ENCODE measurements at regions not wholly inside any gene's neighbourhood (a gene's known extent, or its start where the extent isn't known, plus 50 kb on each side); places are given as distances from the start of the nearest gene placed in this dataset.

- H3K9me3 ChIP-seq (replicated peaks in 1 of 2; ENCODE audit: control insufficient read depth in 2 of 2, insufficient read depth in 1 of 2, low read depth in 1 of 2, low read length in 2 of 2): no peaks in the 10 kb centered on the region
- no peak overlapping the region for H3K4me3 ChIP-seq (ENCODE audit: low read length in 2 of 2)
- no peak overlapping the region for H2AK5ac ChIP-seq (ENCODE audit: low read depth, low read length)
- H3K36me3 ChIP-seq (replicated peaks in 1 of 2; ENCODE audit: control insufficient read depth in 2 of 2, insufficient read depth in 2 of 2, low read length in 2 of 2): no peaks in the 10 kb centered on the region
- H2BK12ac ChIP-seq (ENCODE audit: low read length): no peak overlapping the region
- H2BK15ac ChIP-seq (ENCODE audit: low read length): no peak overlapping the region
- no peak overlapping the region for H2BK120ac ChIP-seq (ENCODE audit: low read depth, low read length)
- H3K4me1 ChIP-seq (ENCODE audit: control insufficient read depth in 2 of 2, insufficient read depth in 1 of 2, low read depth in 1 of 2, low read length in 2 of 2): no peaks in the 10 kb centered on the region
- no peak overlapping the region for H3K23ac ChIP-seq (ENCODE audit: low read depth, low read length, poor library complexity)
- H3K4me2 ChIP-seq (ENCODE audit: insufficient read depth, low read length, poor library complexity, severe bottlenecking): no peak overlapping the region
- H3K14ac ChIP-seq (ENCODE audit: low read length): no peak overlapping the region
- WGBS, 2 donors (ENCODE audit: extremely low coverage in 2 of 2, insufficient read length in 2 of 2, insufficient replicate concordance in 1 of 2): no CpG with 5 or more reads among the region's 2 CpGs
- no peak overlapping the region for H3K18ac ChIP-seq (ENCODE audit: low read length)
- no peak overlapping the region for H4K91ac ChIP-seq (ENCODE audit: low read depth, low read length, poor library complexity)
- DNase-seq (ENCODE audit: low spot score): no peak
- H2AFZ ChIP-seq (ENCODE audit: low read length): no peak overlapping the region
- H4K8ac ChIP-seq (ENCODE audit: low read depth, low read length): no peak overlapping the region
- H2BK5ac ChIP-seq (ENCODE audit: low read length): no peak overlapping the region
- H3K4ac ChIP-seq (ENCODE audit: low read length): no peak overlapping the region
- H3K79me1 ChIP-seq (ENCODE audit: low read depth, low read length): no peaks in the 10 kb centered on the region
- no peak overlapping the region for H3K9ac ChIP-seq (ENCODE audit: low read depth, low read length, poor library complexity)
- no peak overlapping the region for H3K27ac ChIP-seq (replicated peaks; ENCODE audit: low read length)
- H3K27me3 ChIP-seq (ENCODE audit: control insufficient read depth in 3 of 3, insufficient read depth in 3 of 3, low read depth in 1 of 3, low read length in 3 of 3): no peaks in the 10 kb centered on the region
Measured at GRCh38 chr5:155492191-155492590, 478.6 kb downstream of the KIF4B start.

- Histone ChIP-seq H3K4ac (ENCODE audit: low read length) (no peak overlapping the region), H2BK12ac (ENCODE audit: low read length) (no peak overlapping the region), H2BK15ac (ENCODE audit: low read length) (no peak overlapping the region), H3K79me1 (ENCODE audit: low read depth, low read length) (no peaks in the 10 kb centered on the region), H2AK5ac (ENCODE audit: low read depth, low read length) (no peak overlapping the region), H3K4me2 (ENCODE audit: insufficient read depth, low read length, poor library complexity, severe bottlenecking) (no peak overlapping the region), H3K18ac (ENCODE audit: low read length) (no peak overlapping the region), H4K8ac (ENCODE audit: low read depth, low read length) (no peak overlapping the region), H2BK120ac (ENCODE audit: low read depth, low read length) (no peak overlapping the region), H3K27me3 (ENCODE audit: control insufficient read depth in 3 of 3, insufficient read depth in 3 of 3, low read depth in 1 of 3, low read length in 3 of 3) (no peaks in the 10 kb centered on the region), H3K23ac (ENCODE audit: low read depth, low read length, poor library complexity) (no peak overlapping the region), H3K9ac (ENCODE audit: low read depth, low read length, poor library complexity) (no peak overlapping the region), H2BK5ac (ENCODE audit: low read length) (no peak overlapping the region), H3K27ac (replicated peaks; ENCODE audit: low read length) (no peak overlapping the region), H3K14ac (ENCODE audit: low read length) (peak overlapping the region; percentile 77), H3K9me3 (replicated peaks in 1 of 2; ENCODE audit: control insufficient read depth in 2 of 2, insufficient read depth in 1 of 2, low read depth in 1 of 2, low read length in 2 of 2) (no peaks in the 10 kb centered on the region), H3K4me3 (ENCODE audit: low read length in 2 of 2) (no peak overlapping the region), H2AFZ (ENCODE audit: low read length) (no peak overlapping the region), H4K91ac (ENCODE audit: low read depth, low read length, poor library complexity) (no peak overlapping the region), H3K4me1 (ENCODE audit: control insufficient read depth in 2 of 2, insufficient read depth in 1 of 2, low read depth in 1 of 2, low read length in 2 of 2) (peaks cover 0 to 2% of the 10 kb centered on the region in 2 donors), H3K36me3 (replicated peaks in 1 of 2; ENCODE audit: control insufficient read depth in 2 of 2, insufficient read depth in 2 of 2, low read length in 2 of 2) (no peaks in the 10 kb centered on the region)
- no CpG with 5 or more reads among the region's 1 CpG for WGBS, 2 donors (ENCODE audit: extremely low coverage in 2 of 2, insufficient read length in 2 of 2, insufficient replicate concordance in 1 of 2)
- DNase-seq (ENCODE audit: low spot score): no peak
Measured at GRCh38 chr5:155504606-155505005, 491.1 kb downstream of the KIF4B start.

GRCh38 chr5:155507363-155507762 is 493.8 kb downstream of the KIF4B start:
- no peak for DNase-seq (ENCODE audit: low spot score)
- Histone ChIP-seq H2AK5ac (ENCODE audit: low read depth, low read length) (no peak overlapping the region), H3K9me3 (replicated peaks in 1 of 2; ENCODE audit: control insufficient read depth in 2 of 2, insufficient read depth in 1 of 2, low read depth in 1 of 2, low read length in 2 of 2) (no peaks in the 10 kb centered on the region), H3K4me2 (ENCODE audit: insufficient read depth, low read length, poor library complexity, severe bottlenecking) (no peak overlapping the region), H2BK15ac (ENCODE audit: low read length) (no peak overlapping the region), H4K8ac (ENCODE audit: low read depth, low read length) (no peak overlapping the region), H2AFZ (ENCODE audit: low read length) (no peak overlapping the region), H4K91ac (ENCODE audit: low read depth, low read length, poor library complexity) (no peak overlapping the region), H2BK120ac (ENCODE audit: low read depth, low read length) (no peak overlapping the region), H3K9ac (ENCODE audit: low read depth, low read length, poor library complexity) (no peak overlapping the region), H3K36me3 (replicated peaks in 1 of 2; ENCODE audit: control insufficient read depth in 2 of 2, insufficient read depth in 2 of 2, low read length in 2 of 2) (no peaks in the 10 kb centered on the region), H3K27me3 (ENCODE audit: control insufficient read depth in 3 of 3, insufficient read depth in 3 of 3, low read depth in 1 of 3, low read length in 3 of 3) (no peaks in the 10 kb centered on the region), H2BK5ac (ENCODE audit: low read length) (no peak overlapping the region), H3K14ac (ENCODE audit: low read length) (no peak overlapping the region), H3K4me3 (ENCODE audit: low read length in 2 of 2) (no peak overlapping the region), H3K27ac (replicated peaks; ENCODE audit: low read length) (no peak overlapping the region), H3K4ac (ENCODE audit: low read length) (no peak overlapping the region), H3K18ac (ENCODE audit: low read length) (no peak overlapping the region), H3K4me1 (ENCODE audit: control insufficient read depth in 2 of 2, insufficient read depth in 1 of 2, low read depth in 1 of 2, low read length in 2 of 2) (peaks cover 0 to 7% of the 10 kb centered on the region in 2 donors), H3K23ac (ENCODE audit: low read depth, low read length, poor library complexity) (no peak overlapping the region), H2BK12ac (ENCODE audit: low read length) (no peak overlapping the region), H3K79me1 (ENCODE audit: low read depth, low read length) (no peaks in the 10 kb centered on the region)

GRCh38 chr5:155508673-155509072 is 495.1 kb downstream of the KIF4B start:
- H2BK120ac ChIP-seq (ENCODE audit: low read depth, low read length): no peak overlapping the region
- H3K4ac ChIP-seq (ENCODE audit: low read length): no peak overlapping the region
- no peak overlapping the region for H2AK5ac ChIP-seq (ENCODE audit: low read depth, low read length)
- no peak overlapping the region for H3K14ac ChIP-seq (ENCODE audit: low read length)
- no peak for DNase-seq (ENCODE audit: low spot score)
- no peak overlapping the region for H3K27ac ChIP-seq (replicated peaks; ENCODE audit: low read length)
- peaks cover 0 to 8% of the 10 kb centered on the region in 2 donors for H3K4me1 ChIP-seq (ENCODE audit: control insufficient read depth in 2 of 2, insufficient read depth in 1 of 2, low read depth in 1 of 2, low read length in 2 of 2)
- no peak overlapping the region for H3K9ac ChIP-seq (ENCODE audit: low read depth, low read length, poor library complexity)
- H3K79me1 ChIP-seq (ENCODE audit: low read depth, low read length): no peaks in the 10 kb centered on the region
- H4K8ac ChIP-seq (ENCODE audit: low read depth, low read length): no peak overlapping the region
- H2BK15ac ChIP-seq (ENCODE audit: low read length): no peak overlapping the region
- H3K4me2 ChIP-seq (ENCODE audit: insufficient read depth, low read length, poor library complexity, severe bottlenecking): no peak overlapping the region
- H2BK5ac ChIP-seq (ENCODE audit: low read length): no peak overlapping the region
- H3K9me3 ChIP-seq (replicated peaks in 1 of 2; ENCODE audit: control insufficient read depth in 2 of 2, insufficient read depth in 1 of 2, low read depth in 1 of 2, low read length in 2 of 2): no peaks in the 10 kb centered on the region
- H2BK12ac ChIP-seq (ENCODE audit: low read length): no peak overlapping the region
- H3K36me3 ChIP-seq (replicated peaks in 1 of 2; ENCODE audit: control insufficient read depth in 2 of 2, insufficient read depth in 2 of 2, low read length in 2 of 2): no peaks in the 10 kb centered on the region
- no peak overlapping the region for H4K91ac ChIP-seq (ENCODE audit: low read depth, low read length, poor library complexity)
- H3K27me3 ChIP-seq (ENCODE audit: control insufficient read depth in 3 of 3, insufficient read depth in 3 of 3, low read depth in 1 of 3, low read length in 3 of 3): no peaks in the 10 kb centered on the region
- no peak overlapping the region for H3K18ac ChIP-seq (ENCODE audit: low read length)
- H3K4me3 ChIP-seq (ENCODE audit: low read length in 2 of 2): no peak overlapping the region
- no CpG with 5 or more reads among the region's 3 CpGs for WGBS, 2 donors (ENCODE audit: extremely low coverage in 2 of 2, insufficient read length in 2 of 2, insufficient replicate concordance in 1 of 2)
- no peak overlapping the region for H2AFZ ChIP-seq (ENCODE audit: low read length)
- no peak overlapping the region for H3K23ac ChIP-seq (ENCODE audit: low read depth, low read length, poor library complexity)
